ENCODE measurements at regions not wholly inside any gene's neighbourhood (a gene's known extent, or its start where the extent isn't known, plus 50 kb on each side); places are given as distances from the start of the nearest gene placed in this dataset.

DNA sequence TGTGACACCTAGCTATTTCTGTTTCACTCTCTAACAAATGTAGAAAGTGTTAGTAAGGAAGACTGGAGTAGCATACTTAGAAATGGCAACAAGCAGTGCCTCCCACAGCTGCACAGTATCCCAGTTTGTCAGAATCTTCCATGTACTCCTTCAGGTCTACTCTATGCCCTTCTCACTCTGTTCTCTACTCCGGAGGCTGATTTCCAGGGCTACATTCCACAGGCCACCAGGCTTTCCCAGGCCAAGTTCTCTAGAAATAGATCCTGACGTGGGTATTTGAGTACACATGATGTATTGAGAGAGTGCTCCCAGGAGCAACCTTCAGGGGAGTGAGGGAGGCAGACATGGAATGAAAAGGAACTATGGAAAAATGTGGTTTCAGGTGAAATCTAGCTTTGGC lies 177.3 kb upstream of the GK2 start (continued):
- TF ChIP-seq, protein P1, sequence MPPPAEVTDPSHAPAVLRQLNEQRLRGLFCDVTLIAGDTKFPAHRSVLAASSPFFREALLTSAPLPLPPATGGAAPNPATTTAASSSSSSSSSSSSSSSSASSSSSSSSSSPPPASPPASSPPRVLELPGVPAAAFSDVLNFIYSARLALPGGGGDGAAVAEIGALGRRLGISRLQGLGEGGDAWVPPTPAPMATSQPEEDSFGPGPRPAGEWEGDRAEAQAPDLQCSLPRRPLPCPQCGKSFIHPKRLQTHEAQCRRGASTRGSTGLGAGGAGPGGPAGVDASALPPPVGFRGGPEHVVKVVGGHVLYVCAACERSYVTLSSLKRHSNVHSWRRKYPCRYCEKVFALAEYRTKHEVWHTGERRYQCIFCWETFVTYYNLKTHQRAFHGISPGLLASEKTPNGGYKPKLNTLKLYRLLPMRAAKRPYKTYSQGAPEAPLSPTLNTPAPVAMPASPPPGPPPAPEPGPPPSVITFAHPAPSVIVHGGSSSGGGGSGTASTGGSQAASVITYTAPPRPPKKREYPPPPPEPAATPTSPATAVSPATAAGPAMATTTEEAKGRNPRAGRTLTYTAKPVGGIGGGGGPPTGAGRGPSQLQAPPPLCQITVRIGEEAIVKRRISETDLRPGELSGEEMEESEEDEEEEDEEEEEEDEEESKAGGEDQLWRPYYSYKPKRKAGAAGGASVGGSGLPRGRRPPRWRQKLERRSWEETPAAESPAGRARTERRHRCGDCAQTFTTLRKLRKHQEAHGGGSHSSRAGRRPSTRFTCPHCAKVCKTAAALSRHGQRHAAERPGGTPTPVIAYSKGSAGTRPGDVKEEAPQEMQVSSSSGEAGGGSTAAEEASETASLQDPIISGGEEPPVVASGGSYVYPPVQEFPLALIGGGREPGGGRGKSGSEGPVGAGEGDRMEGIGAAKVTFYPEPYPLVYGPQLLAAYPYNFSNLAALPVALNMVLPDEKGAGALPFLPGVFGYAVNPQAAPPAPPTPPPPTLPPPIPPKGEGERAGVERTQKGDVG (CRISPR knock-in tag; IDR thresholded peaks at IDR 0.05), result no peak
- TF ChIP-seq EGR1 (IDR thresholded peaks at IDR 0.05; ENCODE audit: borderline replicate concordance in 1 of 2, low read depth in 2 of 2, low read length in 2 of 2), result no peak
- TF ChIP-seq EED (IDR thresholded peaks at IDR 0.05; ENCODE audit: low read depth), result no peak
- TF ChIP-seq NR2C1 (IDR thresholded peaks at IDR 0.05), result no peak

DNA sequence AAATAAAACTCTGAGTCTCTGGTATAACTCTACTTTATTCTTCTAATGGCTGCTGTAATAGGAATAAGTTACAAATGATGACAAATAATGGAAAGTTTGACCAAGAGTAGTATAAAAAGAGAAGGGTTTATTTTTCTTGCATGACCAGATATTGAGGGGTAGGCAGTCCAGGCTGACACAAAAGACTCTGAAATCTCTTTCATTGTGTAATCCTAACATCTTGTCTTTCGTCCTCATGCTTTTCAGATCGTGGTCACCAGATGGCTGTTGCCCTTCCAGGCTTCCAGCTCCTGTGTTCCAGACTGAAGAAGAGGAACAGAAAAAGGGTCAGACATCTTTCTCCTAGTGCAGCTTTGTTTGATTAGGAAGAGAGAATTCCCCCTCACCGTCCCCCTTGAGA lies 176.9 kb upstream of the GK2 start:
- ChIA-PET RAD21 (ENCODE audit: unreplicated experiment) (no interaction called here), POLR2A (no interaction called here), SMC1A (ENCODE audit: uncharacterized antibody, unreplicated experiment) (no interaction called here), CTCF (interaction anchor here (1.1 kb wide), 1 partner anchor 9 kb away, joined by 3 read pairs; no protein-coding TSS in a partner anchor)
- Histone ChIP-seq H2AFZ (ENCODE audit: control insufficient read depth, low read depth, low read length) (no peak overlapping the region), H3K27me3 (replicated peaks in 1 of 2; ENCODE audit: control insufficient read depth in 2 of 2, insufficient read depth in 2 of 2, low read length in 1 of 2) (no peaks in the 10 kb centered on the region; a peak in 1 of 4 replicates), H3K4me2 (ENCODE audit: control insufficient read depth, insufficient read depth) (no peak overlapping the region), H3K4me3 (no peak overlapping the region), H3K4me1 (ENCODE audit: control insufficient read depth, insufficient read depth, low read length) (no peaks in the 10 kb centered on the region), H4K20me1 (ENCODE audit: control insufficient read depth, insufficient read depth) (no peaks in the 10 kb centered on the region), H3K27ac (ENCODE audit: control insufficient read depth, insufficient read depth) (no peak overlapping the region), H3K79me2 (ENCODE audit: control insufficient read depth, insufficient read depth, low read length) (no peaks in the 10 kb centered on the region), H3K9me3 (replicated peaks; ENCODE audit: control insufficient read depth, insufficient read depth, low read length) (no peaks in the 10 kb centered on the region), H3K36me3 (ENCODE audit: control insufficient read depth in 2 of 2, insufficient read depth in 2 of 2, low read length in 1 of 2) (no peaks in the 10 kb centered on the region), H3K9ac (ENCODE audit: control insufficient read depth, insufficient read depth, low read length) (no peak overlapping the region)
- in situ Hi-C loops (cut with MboI), result no loop called here
- WGBS (ENCODE audit: insufficient coverage, insufficient replicate concordance, low lambda C conversion rate, missing lambda C conversion rate), result 19% methylated on average over 3 of the region's 3 CpGs
- no peak for ATAC-seq
- no TSS peak for BruUV-seq (replicated peaks)
- no peak for DNase-seq (ENCODE audit: low read depth, low spot score)
- intact Hi-C loops (cut with micrococcal nuclease; ENCODE audit: unreplicated experiment), result no loop called here
- no peak for FAIRE-seq
- TF ChIP-seq, protein P2, sequence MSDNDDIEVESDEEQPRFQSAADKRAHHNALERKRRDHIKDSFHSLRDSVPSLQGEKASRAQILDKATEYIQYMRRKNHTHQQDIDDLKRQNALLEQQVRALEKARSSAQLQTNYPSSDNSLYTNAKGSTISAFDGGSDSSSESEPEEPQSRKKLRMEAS (IDR thresholded peaks at IDR 0.05; ENCODE audit: low read depth, low read length), result no peak
- TF ChIP-seq POLR2AphosphoS2 (IDR thresholded peaks at IDR 0.05; ENCODE audit: low read depth, low read length) (no peak), YY1 (IDR thresholded peaks at IDR 0.05; ENCODE audit: low read depth, low read length) (no peak), CEBPB (IDR thresholded peaks at IDR 0.05; ENCODE audit: borderline replicate concordance in 1 of 2, low read depth in 2 of 2, low read length in 2 of 2) (no peak), WRNIP1 (IDR thresholded peaks at IDR 0.05; ENCODE audit: borderline replicate concordance, low read depth, low read length) (no peak), SIX5 (IDR thresholded peaks at IDR 0.05; ENCODE audit: low read depth, low read length, severe bottlenecking) (no peak), SMAD5 (IDR thresholded peaks at IDR 0.05; ENCODE audit: low read depth) (no peak)
- TF ChIP-seq, protein P3, sequence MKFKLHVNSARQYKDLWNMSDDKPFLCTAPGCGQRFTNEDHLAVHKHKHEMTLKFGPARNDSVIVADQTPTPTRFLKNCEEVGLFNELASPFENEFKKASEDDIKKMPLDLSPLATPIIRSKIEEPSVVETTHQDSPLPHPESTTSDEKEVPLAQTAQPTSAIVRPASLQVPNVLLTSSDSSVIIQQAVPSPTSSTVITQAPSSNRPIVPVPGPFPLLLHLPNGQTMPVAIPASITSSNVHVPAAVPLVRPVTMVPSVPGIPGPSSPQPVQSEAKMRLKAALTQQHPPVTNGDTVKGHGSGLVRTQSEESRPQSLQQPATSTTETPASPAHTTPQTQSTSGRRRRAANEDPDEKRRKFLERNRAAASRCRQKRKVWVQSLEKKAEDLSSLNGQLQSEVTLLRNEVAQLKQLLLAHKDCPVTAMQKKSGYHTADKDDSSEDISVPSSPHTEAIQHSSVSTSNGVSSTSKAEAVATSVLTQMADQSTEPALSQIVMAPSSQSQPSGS (IDR thresholded peaks at IDR 0.05; ENCODE audit: low read length), result no peak
- TF ChIP-seq, protein P1 (CRISPR knock-in tag; IDR thresholded peaks at IDR 0.05), result no peak
- TF ChIP-seq, protein P4, sequence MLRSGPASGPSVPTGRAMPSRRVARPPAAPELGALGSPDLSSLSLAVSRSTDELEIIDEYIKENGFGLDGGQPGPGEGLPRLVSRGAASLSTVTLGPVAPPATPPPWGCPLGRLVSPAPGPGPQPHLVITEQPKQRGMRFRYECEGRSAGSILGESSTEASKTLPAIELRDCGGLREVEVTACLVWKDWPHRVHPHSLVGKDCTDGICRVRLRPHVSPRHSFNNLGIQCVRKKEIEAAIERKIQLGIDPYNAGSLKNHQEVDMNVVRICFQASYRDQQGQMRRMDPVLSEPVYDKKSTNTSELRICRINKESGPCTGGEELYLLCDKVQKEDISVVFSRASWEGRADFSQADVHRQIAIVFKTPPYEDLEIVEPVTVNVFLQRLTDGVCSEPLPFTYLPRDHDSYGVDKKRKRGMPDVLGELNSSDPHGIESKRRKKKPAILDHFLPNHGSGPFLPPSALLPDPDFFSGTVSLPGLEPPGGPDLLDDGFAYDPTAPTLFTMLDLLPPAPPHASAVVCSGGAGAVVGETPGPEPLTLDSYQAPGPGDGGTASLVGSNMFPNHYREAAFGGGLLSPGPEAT (IDR thresholded peaks at IDR 0.05; ENCODE audit: low read depth), result no peak
